GM12891 (cell line): ENCODE measurements at regions not wholly inside any gene's neighbourhood (a gene's known extent, or its start where the extent isn't known, plus 50 kb on each side); places are given as distances from the start of the nearest gene placed in this dataset.

Experiments used
- PAX5 ChIP-seq: IDR thresholded peaks from 2 replicates; pipeline ENCODE4 v1.6.1; 2011; ENCODE audit warnings: low read length, moderate library complexity, mild to moderate bottlenecking; ENCODE audit not compliant: insufficient read depth, severe bottlenecking
- POLR2A ChIP-seq: IDR thresholded peaks from 2 replicates; pipeline ENCODE4 v1.6.1; 2011; ENCODE audit warnings: low read depth, low read length, control low read depth
- POLR2AphosphoS5 ChIP-seq: IDR thresholded peaks from 2 replicates; pipeline ENCODE4 v1.6.1; 2011; ENCODE audit warnings: low read depth, low read length, control low read depth
- POU2F2 ChIP-seq: IDR thresholded peaks from 2 replicates; pipeline ENCODE4 v1.6.1; 2011; ENCODE audit warnings: low read depth, mild to moderate bottlenecking, control low read depth, low read length, moderate library complexity
- SPI1 ChIP-seq: IDR thresholded peaks from 2 replicates; pipeline ENCODE4 v1.6.1; 2011; ENCODE audit warnings: low read depth, low read length, control low read depth
- TAF1 ChIP-seq: IDR thresholded peaks from 2 replicates; pipeline ENCODE4 v1.6.1; 2011; ENCODE audit warnings: low read depth, low read length, control low read depth

DNA sequence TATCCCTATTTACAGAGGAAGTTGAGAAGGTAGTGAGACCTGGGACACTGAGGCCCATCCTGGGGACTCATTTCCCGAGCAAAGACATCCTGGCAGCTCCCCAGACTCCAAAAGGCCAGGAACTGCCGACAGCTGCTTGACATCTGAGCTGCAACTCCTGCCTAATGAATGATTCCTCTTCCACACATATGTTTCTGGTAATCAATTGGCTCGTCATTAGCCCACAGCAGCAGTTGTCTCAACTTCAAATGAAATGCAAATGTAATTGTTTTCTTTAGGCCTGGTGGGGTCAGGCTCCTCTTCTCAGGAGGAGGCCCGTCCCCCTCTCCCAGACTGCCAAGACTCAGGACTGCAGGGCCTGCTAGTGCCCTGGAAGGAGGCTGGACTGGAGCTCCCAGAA, 61.8 kb upstream of the DISP3 start:
- TF ChIP-seq POLR2A (no peak), SPI1 (no peak), POLR2AphosphoS5 (no peak), TAF1 (no peak), POU2F2 (no peak), PAX5 (no peak)
